HEK293 (cell line): ENCODE measurements at regions not wholly inside any gene's neighbourhood (a gene's known extent, or its start where the extent isn't known, plus 50 kb on each side); places are given as distances from the start of the nearest gene placed in this dataset.
"Not testable (repeated sequence)": the region's sequence is repeated elsewhere in the genome, so short reads cannot be mapped to it uniquely, and the experiment has no call there.

ENCODE experiments used
- GLIS2 ChIP-seq: fragments of 450-650 bp; formaldehyde crosslinking; IDR thresholded peaks from 2 replicates; pipeline ENCODE4 v1.5.1; 2016; ENCODE audit warnings: missing biosample characterization, missing genetic modification characterization
- KLF9 ChIP-seq: fragments of 450-650 bp; formaldehyde crosslinking; IDR thresholded peaks from 2 replicates; pipeline ENCODE4 v1.5.1; 2016; ENCODE audit warnings: missing biosample characterization, missing genetic modification characterization, low read depth
- ZNF292 ChIP-seq: fragments of 450-650 bp; formaldehyde crosslinking; IDR thresholded peaks from 2 replicates; pipeline ENCODE4 v1.5.1; 2016; ENCODE audit warnings: low read depth, missing biosample characterization, missing genetic modification characterization, borderline replicate concordance
- ZNF629 ChIP-seq: fragments of 450-650 bp; formaldehyde crosslinking; IDR thresholded peaks from 2 replicates; pipeline ENCODE4 v1.5.1; 2017; ENCODE audit warnings: missing biosample characterization, missing genetic modification characterization
- TF ChIP-seq, protein P1 (sequence below): fragments of 450-650 bp; formaldehyde crosslinking; IDR thresholded peaks from 2 replicates; pipeline ENCODE4 v1.5.1; 2016; ENCODE audit warnings: missing biosample characterization, missing genetic modification characterization
- TF ChIP-seq, protein P2 (sequence below): fragments of 450-650 bp; formaldehyde crosslinking; optimal IDR thresholded peaks from 2 replicates; pipeline ENCODE3; 2016; ENCODE audit warnings: missing biosample characterization, mild to moderate bottlenecking, missing genetic modification characterization
- TF ChIP-seq, protein P3 (sequence below): fragments of 450-650 bp; formaldehyde crosslinking; IDR thresholded peaks from 2 replicates; pipeline ENCODE4 v1.5.1; 2016; ENCODE audit warnings: missing biosample characterization, missing genetic modification characterization

- TF ChIP-seq, protein P1, sequence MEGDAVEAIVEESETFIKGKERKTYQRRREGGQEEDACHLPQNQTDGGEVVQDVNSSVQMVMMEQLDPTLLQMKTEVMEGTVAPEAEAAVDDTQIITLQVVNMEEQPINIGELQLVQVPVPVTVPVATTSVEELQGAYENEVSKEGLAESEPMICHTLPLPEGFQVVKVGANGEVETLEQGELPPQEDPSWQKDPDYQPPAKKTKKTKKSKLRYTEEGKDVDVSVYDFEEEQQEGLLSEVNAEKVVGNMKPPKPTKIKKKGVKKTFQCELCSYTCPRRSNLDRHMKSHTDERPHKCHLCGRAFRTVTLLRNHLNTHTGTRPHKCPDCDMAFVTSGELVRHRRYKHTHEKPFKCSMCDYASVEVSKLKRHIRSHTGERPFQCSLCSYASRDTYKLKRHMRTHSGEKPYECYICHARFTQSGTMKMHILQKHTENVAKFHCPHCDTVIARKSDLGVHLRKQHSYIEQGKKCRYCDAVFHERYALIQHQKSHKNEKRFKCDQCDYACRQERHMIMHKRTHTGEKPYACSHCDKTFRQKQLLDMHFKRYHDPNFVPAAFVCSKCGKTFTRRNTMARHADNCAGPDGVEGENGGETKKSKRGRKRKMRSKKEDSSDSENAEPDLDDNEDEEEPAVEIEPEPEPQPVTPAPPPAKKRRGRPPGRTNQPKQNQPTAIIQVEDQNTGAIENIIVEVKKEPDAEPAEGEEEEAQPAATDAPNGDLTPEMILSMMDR (tag by site-specific recombination): not testable (repeated sequence)
- not testable (repeated sequence) for TF ChIP-seq GLIS2, ZNF629, ZNF292, KLF9 (tag by site-specific recombination)
- TF ChIP-seq, protein P2, sequence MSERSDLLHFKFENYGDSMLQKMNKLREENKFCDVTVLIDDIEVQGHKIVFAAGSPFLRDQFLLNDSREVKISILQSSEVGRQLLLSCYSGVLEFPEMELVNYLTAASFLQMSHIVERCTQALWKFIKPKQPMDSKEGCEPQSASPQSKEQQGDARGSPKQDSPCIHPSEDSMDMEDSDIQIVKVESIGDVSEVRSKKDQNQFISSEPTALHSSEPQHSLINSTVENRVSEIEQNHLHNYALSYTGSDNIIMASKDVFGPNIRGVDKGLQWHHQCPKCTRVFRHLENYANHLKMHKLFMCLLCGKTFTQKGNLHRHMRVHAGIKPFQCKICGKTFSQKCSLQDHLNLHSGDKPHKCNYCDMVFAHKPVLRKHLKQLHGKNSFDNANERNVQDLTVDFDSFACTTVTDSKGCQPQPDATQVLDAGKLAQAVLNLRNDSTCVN (tag by site-specific recombination): not testable (repeated sequence)
- TF ChIP-seq, protein P3, sequence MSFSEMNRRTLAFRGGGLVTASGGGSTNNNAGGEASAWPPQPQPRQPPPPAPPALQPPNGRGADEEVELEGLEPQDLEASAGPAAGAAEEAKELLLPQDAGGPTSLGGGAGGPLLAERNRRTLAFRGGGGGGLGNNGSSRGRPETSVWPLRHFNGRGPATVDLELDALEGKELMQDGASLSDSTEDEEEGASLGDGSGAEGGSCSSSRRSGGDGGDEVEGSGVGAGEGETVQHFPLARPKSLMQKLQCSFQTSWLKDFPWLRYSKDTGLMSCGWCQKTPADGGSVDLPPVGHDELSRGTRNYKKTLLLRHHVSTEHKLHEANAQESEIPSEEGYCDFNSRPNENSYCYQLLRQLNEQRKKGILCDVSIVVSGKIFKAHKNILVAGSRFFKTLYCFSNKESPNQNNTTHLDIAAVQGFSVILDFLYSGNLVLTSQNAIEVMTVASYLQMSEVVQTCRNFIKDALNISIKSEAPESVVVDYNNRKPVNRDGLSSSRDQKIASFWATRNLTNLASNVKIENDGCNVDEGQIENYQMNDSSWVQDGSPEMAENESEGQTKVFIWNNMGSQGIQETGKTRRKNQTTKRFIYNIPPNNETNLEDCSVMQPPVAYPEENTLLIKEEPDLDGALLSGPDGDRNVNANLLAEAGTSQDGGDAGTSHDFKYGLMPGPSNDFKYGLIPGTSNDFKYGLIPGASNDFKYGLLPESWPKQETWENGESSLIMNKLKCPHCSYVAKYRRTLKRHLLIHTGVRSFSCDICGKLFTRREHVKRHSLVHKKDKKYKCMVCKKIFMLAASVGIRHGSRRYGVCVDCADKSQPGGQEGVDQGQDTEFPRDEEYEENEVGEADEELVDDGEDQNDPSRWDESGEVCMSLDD (tag by site-specific recombination): not testable (repeated sequence)
Measured at GRCh38 chr9:41022365-41022764, 106.1 kb downstream of the FOXD4L6 start.
